ENCODE measurements at regions not wholly inside any gene's neighbourhood (a gene's known extent, or its start where the extent isn't known, plus 50 kb on each side); places are given as distances from the start of the nearest gene placed in this dataset.

- ATAC-seq (no peak), DNase-seq (no peak)
- Histone ChIP-seq H3K4me1 (no peaks in the 10 kb centered on the region), H3K9me3 (no peaks in the 10 kb centered on the region), H3K36me3 (no peaks in the 10 kb centered on the region), H3K4me3 (no peak overlapping the region), H3K27me3 (no peaks in the 10 kb centered on the region), H3K27ac (no peak overlapping the region)
- no peak for TF ChIP-seq CTCF (IDR thresholded peaks at IDR 0.05)
- intact Hi-C loops (cut with DNase I) = no loop called here
Measured at GRCh38 chrX:40307871-40308270, 210.1 kb upstream of the BCOR start.

- H3K9me3 ChIP-seq = no peaks in the 10 kb centered on the region
- H3K27ac ChIP-seq = no peak overlapping the region
- no peak for DNase-seq
- TF ChIP-seq CTCF (IDR thresholded peaks at IDR 0.05) = no peak
- intact Hi-C loops (cut with DNase I) = no loop called here
- H3K27me3 ChIP-seq = peaks cover 0 to 6% of the 10 kb centered on the region in 2 donors
- no peaks in the 10 kb centered on the region for H3K36me3 ChIP-seq
- H3K4me1 ChIP-seq = no peaks in the 10 kb centered on the region
- H3K4me3 ChIP-seq = no peak overlapping the region
- no peak for ATAC-seq
Measured at GRCh38 chrX:40304115-40304514, 206.4 kb upstream of the BCOR start.

- DNase-seq (no peak), ATAC-seq (no peak)
- no peaks in the 10 kb centered on the region for H3K4me1 ChIP-seq
- H3K36me3 ChIP-seq = no peaks in the 10 kb centered on the region
- no peak overlapping the region for H3K27ac ChIP-seq
- peaks cover 0 to 9% of the 10 kb centered on the region in 2 donors for H3K27me3 ChIP-seq
- H3K4me3 ChIP-seq = no peak overlapping the region
- H3K9me3 ChIP-seq = no peaks in the 10 kb centered on the region
- TF ChIP-seq CTCF (IDR thresholded peaks at IDR 0.05) = no peak
- intact Hi-C loops (cut with DNase I) = no loop called here
Measured at GRCh38 chrX:40303256-40304077, 205.7 kb upstream of the BCOR start.

GRCh38 chrX:40300286-40300890, 202.6 kb upstream of the BCOR start:
- no peaks in the 10 kb centered on the region for H3K9me3 ChIP-seq
- intact Hi-C loops (cut with DNase I) = no loop called here
- no peak overlapping the region for H3K27ac ChIP-seq
- no peaks in the 10 kb centered on the region for H3K4me1 ChIP-seq
- H3K4me3 ChIP-seq = no peak overlapping the region
- ATAC-seq = no peak
- no peak for DNase-seq
- H3K27me3 ChIP-seq = peaks cover 0 to 9% of the 10 kb centered on the region in 2 donors
- no peak for TF ChIP-seq CTCF (IDR thresholded peaks at IDR 0.05)
- no peaks in the 10 kb centered on the region for H3K36me3 ChIP-seq

- no peak for TF ChIP-seq CTCF (IDR thresholded peaks at IDR 0.05)
Measured at GRCh38 chrX:40299641-40300046, 201.9 kb upstream of the BCOR start.

More at GRCh38 chrX:40299641-40300046, 201.9 kb upstream of the BCOR start:
- ATAC-seq (no peak), DNase-seq (no peak)
- H3K27ac ChIP-seq = no peak overlapping the region
- H3K4me3 ChIP-seq = no peak overlapping the region
- no peaks in the 10 kb centered on the region for H3K4me1 ChIP-seq
- no peaks in the 10 kb centered on the region for H3K9me3 ChIP-seq
- peaks cover 0 to 9% of the 10 kb centered on the region in 2 donors for H3K27me3 ChIP-seq
- H3K36me3 ChIP-seq = no peaks in the 10 kb centered on the region
- intact Hi-C loops (cut with DNase I) = no loop called here

All from left lung (tissue), 4 donors.